ENCODE measurements at regions not wholly inside any gene's neighbourhood (a gene's known extent, or its start where the extent isn't known, plus 50 kb on each side); places are given as distances from the start of the nearest gene placed in this dataset.

GRCh38 chr6:144574796-144575195 lies 289.7 kb downstream of the UTRN start:
- TF ChIP-seq CTCF (IDR thresholded peaks at IDR 0.05) (no peak), POLR2A (IDR thresholded peaks at IDR 0.05) (no peak)
